IPS DF 19.7 (cell line): ENCODE measurements at regions not wholly inside any gene's neighbourhood (a gene's known extent, or its start where the extent isn't known, plus 50 kb on each side); places are given as distances from the start of the nearest gene placed in this dataset.

Experiments used
- DNase-seq: peaks from one replicate; pipeline ENCODE4 v3.0.0-alpha.2; 2013; ENCODE audit warnings: low read depth, low spot score

DNA sequence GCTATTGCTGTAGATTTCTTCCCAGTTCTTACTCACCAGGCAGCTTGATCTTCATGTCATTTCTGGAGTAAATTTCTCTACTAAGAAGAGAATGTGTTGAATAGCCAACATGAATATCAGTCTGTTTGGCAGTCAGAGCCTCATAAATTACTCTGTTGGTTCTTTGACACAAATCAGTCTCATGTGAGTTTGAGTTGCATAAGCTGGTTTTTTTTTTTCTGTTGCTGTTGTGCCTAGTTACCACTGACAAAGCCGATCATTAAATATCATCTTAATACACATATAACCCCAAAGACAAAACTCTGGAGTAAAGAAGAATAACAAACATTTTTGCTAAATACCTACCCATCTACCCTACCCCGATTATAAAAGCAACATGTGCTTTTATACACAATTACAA, 240.5 kb upstream of the KCNJ16 start:
- DNase-seq: no peak

DNA sequence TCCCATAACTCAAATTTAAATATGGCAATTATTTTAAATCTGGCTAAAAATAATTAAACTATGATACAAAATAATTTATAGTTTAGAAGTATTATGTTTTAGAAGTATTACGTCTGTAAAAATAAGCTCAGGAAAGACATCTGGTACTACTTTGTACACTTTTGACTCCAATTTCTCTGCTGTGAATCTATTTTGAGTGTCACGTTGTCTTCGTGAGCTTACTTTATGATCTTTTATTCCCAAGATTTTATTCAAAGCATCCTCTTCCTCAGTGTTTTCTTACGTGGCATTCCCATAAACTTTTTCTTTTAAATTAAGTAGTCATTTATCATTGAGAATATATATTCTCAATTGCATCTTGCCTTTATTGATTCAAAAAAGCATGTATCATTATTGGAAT, 223.3 kb upstream of the KCNJ16 start:
- DNase-seq: no peak

DNA sequence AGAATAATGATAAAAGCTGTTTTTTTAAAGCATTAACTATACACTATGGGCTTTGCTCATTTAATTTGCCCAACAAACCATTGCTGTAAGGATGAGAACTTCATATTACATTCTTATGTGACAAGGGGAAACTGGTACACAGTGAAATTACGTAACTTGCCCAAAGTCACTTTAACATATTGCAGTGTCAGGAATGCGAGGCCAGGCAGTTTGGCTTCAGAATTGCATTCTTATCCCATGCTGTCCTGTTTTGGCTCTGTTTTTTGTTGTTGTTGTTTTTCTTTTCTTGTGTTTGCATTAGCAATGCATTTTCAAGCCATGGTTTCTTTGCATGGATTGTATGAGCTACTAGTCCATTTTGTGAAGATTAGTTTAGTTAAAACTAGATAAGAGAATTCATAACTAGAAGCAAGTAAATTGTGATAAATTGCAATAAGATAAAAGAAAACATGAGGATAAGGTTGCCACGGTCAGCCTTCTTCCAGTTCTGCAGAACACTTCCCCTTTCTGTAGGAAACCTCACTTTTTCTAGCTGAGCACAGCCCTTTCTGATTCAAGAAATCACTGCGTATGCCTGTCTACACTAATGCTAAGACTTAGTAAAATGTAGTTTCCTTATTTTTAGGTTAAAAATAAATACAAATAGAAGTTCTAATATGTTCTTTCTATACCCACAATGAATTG, 221.3 kb upstream of the KCNJ16 start:
- no peak for DNase-seq

DNA sequence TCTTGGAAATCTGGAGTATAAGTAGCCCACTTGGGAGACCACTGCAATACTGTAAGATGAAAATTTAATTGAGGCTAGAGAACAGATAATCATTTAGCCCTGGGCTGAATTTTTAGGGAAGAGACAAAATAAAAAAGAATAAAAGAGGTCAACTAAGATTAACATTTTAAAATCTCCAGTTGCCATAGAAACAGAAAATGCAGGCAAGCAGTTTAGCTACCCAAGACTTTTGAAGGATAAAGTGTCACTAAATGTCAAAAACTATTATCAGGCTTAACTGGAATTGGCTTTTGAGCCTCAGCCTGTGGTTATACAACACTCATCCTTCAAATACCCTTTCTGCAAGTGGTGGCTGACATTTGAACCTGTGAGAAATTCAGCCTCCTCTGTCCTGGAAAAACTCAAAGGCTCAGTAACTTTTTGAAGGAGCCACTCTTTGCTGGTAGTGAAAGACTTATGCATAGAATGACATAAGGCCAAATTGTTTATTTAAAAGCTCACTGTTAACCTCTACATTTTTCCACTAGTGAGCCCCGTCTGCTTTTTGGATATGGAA, 220.7 kb upstream of the KCNJ16 start:
- no peak for DNase-seq

DNA sequence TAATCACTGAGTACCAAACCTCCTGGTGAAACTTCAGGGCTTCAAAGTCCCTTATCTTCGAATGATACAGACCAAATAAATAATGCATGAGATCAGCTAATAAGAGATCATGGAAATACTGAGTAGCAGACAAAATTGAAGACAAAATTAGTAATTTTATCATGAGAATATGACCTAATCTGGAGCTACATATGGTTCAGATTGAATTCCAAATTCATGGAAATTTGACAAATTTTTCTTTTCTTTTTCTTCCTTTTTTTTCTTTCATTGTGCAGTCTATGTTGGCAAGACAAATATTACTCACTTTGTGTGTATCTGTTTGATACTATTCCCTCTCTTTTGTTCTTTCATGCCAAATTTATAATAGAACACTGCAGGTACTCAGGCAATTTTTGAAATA, 218.1 kb upstream of the KCNJ16 start:
- DNase-seq: no peak

DNA sequence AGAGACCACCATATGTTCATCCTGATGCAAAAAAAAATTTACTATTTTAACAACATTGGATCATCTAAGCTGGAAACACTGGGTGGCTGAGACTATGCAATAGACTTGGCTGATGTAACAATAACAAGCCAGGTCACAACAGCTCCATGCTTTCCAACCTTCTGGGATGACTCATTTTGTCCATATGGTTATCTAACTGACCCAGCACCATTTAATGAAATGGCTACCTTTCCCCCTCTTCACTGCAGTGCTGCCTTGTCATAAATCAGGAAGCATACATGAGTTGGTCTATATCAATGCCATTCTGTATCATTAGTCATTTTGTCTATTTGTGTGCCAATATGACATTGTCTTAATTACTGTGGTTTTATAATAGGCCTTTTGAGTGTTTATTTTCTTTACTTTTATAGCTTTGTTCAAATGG, 217.6 kb upstream of the KCNJ16 start:
- no peak for DNase-seq

DNA sequence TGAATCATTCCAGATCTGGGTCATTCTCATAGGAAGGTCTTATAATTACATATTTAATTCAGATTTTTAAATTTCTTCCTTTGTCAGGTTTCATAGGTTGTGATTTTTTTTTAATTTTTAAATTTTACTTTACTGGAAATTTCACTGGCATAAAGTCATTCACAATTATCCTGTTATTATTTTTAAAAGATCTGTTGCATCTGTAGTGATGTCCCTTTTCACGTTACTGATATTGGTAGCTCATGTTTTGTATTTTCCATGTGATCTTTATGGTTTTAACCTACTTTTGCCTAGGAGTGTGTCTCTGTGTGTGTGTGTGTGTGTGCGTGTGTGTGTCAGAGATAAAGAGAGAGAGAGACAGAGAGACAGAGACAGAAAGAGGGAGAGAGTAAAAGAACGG, 216.6 kb upstream of the KCNJ16 start:
- no peak for DNase-seq

DNA sequence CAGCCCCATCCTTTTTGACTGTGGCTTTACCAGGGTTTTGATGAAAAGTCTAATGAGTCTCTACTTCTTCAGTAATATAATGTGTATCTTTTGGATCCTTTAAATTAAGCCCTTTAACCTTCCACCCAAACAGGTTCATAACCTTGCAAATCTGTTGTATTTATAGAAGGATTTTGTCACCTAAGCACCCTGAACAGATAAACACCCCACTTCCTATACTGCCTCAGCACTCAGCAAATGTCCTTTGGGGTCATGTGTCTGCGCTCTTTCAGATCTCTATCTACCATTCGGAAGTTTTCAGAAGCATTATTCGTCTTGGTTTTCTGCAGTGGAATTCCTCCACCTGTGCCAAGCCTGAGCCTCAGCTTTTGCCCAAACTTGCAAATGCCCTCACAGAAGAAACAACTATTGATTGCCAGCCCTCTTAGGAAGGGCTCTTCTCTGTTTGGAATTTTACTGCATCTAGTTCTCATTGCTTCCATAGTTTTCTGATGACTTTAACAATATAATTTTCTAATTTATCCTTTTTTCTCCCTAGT, 214.8 kb upstream of the KCNJ16 start:
- no peak for DNase-seq

DNA sequence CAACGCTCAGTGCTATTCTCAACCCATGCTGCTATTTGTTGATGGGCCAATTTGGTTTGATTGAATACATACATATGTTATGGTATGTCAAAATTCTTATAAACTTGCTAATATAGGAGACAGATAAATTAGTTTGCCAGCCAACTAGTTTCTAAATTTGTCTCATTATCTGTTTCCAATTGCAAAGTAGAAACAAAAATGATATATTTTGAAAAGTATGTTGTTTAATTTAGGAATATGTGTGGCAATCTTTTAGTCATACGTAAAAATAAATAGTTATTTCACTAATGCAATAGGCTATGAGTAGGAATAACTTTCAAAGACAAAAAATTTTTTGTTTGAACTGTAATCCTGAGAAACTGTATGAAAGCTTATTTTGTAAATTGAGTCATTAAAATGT, 210.6 kb upstream of the KCNJ16 start:
- DNase-seq: no peak

DNA sequence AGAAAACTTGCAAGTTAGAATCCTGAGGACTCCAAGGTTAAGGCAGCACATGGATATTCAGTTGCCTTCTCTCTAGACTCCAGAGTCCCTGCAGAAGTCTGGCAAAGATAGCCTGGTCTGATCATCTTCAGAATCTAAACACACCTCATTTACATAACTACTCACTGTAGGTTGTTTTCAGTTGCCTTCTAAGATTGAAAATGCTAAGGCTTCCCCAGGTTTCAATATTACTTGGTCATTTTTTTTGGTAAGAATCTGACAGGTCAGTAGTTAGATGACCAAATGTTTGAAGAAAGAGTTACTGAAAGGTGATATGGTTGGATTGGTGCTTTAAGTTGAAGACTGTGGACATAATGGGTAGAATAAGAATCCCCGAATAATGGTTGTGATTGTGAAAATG, 205.4 kb upstream of the KCNJ16 start:
- DNase-seq: no peak

DNA sequence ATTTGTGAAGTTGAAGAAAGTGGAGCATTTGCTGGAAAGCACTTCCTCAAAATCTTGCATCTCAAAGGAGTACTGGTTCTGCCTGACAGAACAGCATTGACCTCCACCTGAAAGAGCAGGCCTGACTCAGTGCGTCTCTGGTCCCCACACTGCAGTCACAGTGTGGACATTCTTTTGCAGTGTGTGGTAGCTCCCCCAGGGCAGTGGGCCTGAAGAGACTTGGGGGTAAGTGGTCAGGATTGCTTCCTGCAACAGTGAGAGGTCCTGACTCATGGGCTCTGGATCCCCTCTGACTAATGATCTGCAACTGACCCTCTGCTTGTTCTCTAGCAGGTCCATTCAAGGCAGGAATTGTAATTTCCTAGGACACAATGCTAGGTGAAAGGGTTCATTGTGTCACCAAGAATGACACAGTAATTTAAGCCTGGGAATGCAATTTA, 204.9 kb upstream of the KCNJ16 start:
- DNase-seq: no peak

DNA sequence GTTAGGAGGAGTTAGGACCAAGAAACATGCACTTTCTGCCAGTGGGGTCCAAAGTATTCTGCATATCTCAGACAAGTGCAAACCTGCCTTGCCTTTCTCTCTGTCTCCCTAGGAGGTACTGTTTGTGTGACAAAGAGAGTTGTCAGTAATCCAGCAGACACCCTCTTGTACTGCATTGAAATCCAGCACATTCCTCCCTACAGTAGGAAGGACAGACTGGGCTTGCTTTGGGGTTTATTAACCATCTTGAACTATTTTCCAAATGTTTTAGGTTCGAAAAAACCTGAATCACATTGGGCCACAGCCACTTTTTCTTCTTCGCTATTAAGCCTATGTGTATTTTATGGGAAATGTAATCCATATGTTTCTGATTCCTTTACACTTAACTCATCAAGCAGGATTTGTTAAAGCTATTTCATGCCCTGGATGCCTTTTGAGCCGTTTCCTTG, 204.2 kb upstream of the KCNJ16 start:
- DNase-seq: peak; percentile 42

DNA sequence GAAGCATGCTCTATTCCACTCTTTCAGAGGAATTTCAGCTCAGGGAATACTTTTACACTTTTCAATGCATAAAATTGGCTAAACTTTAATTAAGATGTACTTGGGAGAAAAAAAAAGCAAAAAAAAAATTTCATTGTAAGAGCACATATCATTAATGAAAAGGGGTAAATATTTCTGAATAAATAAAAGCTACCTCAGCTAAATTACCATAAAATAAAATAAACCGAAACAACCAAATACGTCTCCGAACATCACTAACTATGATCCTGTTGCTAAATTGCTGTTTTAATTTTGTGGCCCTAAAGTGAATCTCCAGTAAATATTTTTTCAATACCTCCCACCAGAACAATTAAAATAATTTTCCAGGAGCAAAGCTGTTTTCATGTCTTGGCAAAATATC, 203.7 kb upstream of the KCNJ16 start:
- no peak for DNase-seq

DNA sequence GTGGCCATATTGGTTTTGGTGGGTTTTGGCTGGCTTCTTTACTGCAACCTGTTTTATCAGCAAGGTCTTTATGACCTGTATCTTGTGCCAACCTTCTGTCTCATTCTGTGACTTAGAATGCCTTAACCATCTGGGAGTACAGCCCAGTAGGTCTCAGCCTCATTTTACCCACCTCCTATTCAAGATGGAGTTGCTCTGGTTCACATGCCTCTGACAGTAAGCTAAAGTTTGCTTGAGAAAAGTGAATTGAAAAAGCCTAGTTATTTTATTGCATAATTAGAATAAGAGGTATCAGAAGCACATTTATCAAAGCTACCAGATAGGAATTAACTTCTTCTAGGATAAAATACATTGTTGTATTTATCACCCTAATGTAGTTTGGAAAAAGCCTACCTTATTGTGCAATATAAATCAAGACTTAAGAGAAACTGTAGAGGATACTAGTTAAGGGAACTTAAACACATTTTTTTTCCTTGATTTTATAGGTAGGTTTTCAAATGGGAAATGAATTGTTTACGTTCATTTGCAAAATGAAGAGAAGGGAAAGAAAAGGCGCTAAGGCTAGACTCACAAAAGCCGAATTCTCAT, 202.3 kb upstream of the KCNJ16 start:
- no peak for DNase-seq

DNA sequence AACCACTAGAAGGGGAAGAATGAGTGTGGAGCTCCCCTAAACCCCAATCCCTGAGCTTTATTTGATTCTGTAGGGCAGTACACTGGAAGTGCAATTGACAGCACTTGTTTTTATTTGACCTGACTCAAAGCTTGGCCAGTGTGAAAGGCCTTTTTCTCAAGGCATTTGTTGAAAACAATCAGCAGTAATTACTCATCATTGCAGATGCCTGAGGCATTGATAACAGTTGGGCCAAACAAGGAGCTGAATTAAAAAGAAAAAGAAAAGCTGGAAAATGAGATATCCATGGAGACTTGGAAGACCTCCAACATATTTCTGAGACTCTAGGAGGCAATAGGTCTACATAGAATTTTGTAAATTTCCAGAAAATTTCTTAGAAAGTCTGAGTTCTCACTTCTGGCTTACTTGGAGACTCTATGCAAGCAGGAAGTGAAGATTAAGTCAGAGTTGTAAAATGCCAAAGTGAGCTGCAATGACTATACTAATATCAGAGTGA, 200.8 kb upstream of the KCNJ16 start:
- no peak for DNase-seq

DNA sequence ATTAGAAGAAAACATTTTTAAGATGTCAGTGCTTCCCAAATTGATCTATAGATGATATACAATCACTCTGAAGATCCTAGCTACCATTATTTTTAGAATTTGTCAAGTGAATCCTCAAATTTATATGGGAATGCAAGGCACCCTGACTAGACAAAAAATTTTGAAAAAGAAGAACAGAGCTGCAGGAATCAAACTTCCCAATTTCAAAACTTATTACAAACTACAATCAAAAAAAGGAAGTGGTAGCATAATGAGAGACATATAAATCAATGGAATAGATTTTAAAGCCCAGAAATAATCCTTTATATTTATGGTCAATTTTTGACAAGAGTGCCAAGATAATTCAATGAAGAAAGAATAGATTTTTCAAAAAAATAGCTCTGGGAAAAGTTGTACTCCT, 198.3 kb upstream of the KCNJ16 start:
- no peak for DNase-seq

DNA sequence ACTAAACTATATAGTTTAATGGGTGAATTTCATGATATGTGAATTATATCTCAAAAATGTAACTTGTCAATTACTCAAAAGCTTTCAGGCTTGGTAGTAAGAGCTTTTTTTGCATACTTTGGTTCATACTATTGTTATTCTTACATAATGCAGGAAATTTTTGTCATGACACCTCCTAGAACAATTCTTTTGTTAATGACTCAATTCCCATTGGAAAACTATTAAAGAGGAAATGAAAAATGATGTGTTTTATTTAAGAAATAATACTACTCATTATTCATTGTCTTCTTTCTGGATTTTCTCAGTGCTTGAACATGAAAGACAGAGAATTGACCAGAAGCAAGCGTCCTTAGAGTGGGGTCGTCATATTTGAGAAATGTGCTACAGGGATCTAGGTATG, 196.4 kb upstream of the KCNJ16 start:
- DNase-seq: no peak

DNA sequence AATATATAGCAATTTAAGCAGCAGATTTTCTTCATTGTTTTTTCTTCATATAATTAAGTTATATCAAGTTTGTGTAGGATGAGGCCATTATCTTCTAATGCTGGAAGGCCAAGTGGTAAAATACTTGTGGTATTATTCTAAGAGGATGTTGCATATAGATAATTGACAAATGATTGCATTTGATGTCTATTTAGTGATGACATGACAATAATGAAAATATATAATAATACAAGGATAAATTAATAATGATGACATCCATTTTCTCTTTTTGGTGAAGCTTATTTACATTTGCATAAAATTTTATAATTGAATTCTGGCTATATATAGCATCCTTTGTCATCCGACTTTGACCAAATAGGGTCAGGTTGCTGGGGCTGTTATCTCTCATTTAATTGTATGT, 195.4 kb upstream of the KCNJ16 start:
- DNase-seq: no peak

DNA sequence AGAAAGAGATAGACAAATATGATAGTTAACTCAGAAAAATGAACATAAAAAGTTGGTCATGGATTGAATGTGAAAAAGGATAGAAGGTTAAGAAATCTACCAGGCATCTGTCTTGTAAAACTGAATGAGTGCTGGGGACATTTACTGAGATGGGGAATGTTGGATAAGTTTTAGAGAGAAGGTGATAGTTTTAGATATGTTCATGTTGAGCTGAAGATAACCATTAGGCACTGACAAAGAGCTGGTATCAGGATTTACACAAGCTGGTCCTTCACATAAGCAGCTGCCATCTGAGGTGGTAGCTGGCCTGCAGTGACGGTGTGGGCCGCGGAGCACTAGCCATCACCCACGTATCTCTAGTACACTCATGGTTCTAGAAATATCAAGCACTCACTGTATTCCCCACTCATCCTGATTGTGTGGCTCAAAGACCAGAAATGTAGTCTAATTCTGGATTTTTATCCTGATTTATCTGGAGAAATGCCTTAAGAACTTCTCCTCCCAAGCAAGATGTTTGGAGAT, 194.4 kb upstream of the KCNJ16 start:
- no peak for DNase-seq

DNA sequence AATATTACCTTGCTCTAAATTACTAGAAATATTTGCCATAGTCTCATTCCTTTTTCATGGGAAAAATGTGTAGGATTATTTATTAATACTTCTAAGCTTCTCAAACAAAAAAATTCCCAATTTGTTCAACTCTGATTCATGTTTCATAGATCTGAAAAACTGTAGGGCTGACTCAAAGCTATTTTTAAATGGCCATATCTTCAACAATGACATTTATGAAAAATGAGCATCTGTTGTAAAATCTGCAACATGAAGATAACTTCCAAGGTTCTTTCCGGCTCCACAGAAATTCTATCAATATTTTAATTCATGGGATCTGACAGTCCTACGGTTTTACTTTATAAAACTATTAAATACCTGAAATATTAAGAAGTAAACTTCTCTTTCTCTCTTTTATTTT, 192.7 kb upstream of the KCNJ16 start:
- DNase-seq: no peak

DNA sequence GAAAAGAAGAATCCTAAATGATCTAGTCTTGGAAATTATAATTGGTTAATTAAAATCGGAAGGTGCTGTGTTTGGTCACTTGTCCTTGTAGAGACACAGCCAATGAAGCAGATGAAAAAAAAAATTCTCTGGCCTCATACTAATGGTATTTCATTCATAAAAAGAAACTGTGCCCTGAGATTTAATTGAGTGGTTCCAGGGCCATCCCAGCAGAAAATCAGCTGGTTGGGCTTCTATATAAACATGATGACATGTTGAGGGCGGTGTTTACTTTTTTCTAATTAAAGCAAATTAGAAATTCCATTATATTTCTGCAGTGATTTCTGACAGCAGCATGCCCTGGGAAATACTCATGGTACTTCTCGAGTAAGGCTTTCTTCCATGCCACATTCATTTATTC, 191.9 kb upstream of the KCNJ16 start:
- no peak for DNase-seq

DNA sequence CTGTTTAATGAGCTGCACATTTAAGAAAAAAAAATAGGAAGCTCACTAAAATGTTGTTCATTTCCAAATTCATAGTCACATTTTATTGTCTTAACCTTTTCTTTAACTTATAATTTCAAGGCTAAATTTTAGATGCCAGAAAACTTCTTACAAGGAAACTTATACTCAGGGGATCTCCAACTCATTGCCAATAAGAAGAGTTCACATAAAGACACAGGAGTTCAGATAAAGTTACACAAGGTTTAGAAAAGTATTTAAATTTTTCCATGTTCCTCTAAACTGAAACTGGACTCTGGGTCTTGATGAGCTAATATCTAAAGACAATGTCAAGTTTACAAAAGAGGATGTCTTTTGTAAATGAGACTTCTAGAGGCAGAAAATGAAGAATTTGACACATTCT, 190.7 kb upstream of the KCNJ16 start:
- no peak for DNase-seq

DNA sequence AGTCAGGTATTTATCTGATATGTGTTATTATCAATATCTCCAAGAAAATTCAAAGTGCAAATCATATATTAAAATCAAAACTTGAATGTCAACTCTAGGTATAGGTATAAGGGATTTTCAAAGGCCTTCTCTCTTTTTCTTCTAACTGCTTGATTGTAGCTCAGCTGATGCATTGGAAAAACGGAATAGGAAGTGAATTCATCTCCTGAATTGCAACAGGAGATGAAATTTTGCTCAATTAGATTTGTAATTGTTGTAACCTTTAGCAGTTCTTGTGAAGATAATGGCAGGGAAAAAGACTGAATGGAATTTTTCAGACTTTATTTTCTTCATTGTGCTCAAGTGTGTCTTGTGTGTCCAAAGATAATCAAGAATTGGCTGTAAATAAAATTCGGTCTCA, 190.2 kb upstream of the KCNJ16 start:
- DNase-seq: no peak
